SHP77 (cell line): ENCODE measurements at regions not wholly inside any gene's neighbourhood (a gene's known extent, or its start where the extent isn't known, plus 50 kb on each side); places are given as distances from the start of the nearest gene placed in this dataset.

ENCODE experiments used
- DNase-seq, 2 experiments: peaks; one replicate each; lab custom pipeline; 2025; lab: John Stamatoyannopoulos, UW

DNA sequence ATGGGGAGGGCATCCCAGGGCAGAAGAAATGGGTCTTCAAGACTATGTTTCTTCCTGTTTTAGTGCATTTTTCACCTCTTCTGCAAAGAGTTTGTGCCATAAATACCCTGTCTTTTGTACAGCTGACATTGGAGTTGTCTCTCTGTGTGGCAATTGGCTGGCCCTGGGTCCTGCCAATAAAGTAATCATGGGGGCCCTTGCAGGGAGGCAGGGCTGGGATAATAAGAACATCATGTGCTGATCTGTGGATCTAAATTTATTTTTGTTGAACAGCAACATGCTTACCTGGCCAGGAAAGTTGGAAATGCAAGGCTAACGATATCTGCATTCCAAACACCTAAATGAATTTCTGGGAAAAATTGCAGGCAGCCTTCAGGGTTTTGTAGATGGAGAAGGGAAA lies 174.6 kb upstream of the GATB start:
- no peak for DNase-seq

DNA sequence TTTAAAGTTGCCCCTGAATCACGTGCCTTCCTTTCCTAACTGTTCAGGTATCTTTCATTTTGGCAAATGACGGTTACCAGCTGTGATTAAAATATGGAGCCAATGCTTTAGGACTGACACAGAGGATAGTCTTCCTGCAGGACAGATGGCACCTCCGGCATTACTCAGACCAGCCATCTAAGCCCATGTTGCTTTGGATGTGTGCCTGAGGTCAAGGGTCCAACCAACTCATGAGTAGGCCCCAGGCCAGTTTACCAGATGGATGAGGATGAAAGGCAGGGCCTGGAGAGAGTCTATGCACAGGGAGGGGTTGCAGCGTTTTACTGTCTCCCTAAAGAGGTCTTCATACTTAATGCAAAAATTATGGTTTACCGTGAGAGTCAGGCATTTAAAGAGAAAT lies 174.0 kb upstream of the GATB start:
- no peak for DNase-seq

DNA sequence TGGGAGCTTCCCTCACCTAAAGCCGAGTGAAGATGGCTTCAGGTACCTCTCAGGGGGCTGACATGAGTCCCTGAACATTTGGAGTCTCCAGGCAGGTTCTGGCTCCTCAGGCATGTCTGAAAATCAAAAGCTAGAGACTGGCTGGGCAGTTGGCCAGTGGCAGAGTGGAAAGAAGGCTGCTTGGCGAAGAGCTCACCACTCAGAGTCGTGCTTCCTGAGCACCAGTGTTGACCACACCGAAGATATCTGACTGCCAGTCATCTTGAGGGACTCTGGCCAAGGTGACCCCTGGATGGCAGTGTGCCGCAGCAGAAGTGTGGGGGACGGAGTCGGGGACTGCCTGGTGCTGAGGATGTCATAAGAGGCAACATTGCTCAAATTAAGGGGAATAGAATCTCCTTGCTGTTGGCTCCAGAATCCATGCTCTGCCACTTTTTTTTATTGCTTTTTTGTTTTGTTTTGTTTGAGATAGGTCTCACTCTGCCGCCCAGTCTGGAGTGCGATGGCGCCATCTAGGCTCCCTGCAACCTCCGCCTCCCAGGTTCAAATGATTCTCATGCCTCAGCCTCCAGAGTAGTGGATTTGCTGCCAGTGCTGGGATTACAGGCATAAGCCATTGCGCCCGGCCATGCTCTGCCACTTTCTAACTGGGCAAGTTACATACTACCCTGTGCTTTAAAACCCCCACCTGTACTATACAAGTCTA lies 172.5 kb upstream of the GATB start:
- no peak for DNase-seq

DNA sequence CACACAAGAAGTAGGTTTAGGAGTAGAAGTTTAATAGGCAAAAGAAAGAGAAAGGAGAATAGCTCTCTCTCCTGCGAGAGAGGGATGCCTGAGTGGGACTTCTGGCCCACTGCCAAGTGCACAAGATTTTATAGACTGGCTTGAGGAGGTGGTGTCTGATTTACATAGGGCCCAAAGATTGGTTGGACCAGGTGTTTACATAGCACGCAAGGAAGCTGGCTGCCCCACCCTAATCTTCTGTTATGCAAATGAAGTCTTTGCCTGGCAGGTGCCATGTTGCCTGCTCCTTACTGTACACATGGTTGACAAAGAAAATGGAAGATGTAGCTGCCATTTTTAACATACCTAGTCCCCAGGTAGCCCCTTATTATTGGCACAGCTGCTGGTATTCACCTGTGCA lies 170.8 kb upstream of the GATB start:
- DNase-seq: no peak

DNA sequence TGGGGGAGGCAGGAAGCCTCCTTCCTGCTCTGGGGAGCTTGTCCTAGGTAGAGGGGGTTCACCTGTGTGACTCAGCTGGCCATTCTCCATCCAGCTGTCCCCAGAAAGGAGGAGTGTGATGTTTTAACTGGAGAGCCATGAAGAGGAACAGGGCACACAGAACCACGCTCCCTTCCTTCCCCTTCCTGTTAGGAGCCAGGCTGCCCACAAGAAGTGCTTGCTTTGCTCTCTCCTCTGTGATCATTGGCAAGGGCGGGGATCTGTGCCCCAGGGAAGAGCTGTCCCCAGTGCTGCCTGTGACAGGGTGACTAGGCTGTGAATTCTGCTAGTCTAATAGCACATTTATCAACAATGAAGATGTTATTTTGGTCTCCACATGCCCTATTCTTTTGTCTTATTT lies 169.6 kb upstream of the GATB start:
- no peak for DNase-seq

DNA sequence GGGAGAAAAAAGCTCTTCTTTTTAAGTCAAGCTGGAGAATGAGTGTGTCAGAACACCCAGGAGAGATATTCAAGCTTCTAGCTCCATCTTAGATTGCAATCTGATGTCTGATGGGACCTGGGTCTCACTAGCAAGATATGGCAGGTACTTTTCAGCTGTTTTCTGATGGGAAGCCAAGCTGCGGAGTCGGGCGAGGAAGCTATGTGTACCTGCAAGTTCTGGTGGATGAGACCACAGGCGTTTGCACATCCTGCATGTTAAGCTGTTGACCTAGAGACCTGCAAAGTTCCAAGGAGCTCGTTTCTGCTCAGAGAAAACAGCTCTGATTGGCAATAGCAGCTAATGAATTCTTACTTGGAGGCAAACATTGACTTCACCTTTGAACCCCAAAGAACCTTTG lies 167.3 kb upstream of the GATB start:
- DNase-seq: no peak

DNA sequence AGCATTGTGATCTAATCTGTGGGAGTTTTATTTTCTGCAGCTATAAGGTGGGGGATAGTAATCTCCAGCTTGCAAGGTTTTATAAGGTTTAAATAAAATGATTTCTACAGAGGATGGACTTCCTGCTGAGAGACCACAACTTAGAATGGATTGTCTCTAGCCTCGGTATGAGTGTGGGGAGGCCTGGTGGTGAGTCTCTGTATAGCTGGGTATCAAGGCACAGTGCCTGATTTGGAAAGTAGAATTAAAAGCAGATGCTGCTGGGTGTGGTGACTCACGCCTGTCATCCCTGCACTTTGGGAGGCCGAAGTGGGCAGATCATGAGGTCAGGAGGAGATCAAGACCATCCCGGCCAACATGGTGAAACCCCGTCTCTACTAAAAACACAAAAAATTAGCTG lies 162.0 kb upstream of the GATB start:
- no peak for DNase-seq

DNA sequence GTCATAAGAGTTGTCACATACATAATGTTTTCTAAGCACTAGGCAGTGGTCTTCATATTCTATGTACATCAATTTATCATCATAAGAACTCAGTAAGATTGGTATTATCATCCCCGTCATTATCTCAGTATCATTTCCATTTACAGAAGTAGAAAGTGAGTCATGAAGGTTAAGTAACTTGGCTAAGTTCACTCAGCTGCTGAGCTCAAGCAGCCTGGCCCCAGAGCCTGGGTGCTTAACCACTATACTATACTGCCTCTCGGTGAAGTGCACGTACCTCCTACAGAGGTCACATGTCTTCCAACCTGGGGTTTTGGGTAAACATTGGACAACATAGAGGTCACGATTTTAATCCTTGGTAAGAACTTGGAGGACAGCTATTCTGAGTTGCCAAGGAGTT lies 161.5 kb upstream of the GATB start:
- DNase-seq: no peak

DNA sequence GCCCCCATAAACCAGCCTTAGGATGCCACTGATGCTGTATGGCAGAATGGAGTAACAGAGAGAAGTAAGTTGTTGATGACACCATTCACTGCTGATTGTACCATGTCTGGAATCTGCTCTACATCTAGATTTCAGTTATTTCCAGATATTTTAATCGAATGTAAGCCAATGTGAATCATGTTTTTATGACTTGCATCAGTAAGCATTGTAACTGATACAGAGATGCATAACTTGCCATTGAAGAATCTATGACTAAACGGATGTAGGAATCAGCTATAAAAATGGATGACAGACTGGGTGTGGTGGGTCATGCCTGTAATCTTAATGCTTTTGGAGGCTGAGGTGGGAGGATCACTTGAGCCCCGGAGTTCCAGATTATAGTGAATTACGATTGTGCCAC lies 161.0 kb upstream of the GATB start:
- DNase-seq: no peak

DNA sequence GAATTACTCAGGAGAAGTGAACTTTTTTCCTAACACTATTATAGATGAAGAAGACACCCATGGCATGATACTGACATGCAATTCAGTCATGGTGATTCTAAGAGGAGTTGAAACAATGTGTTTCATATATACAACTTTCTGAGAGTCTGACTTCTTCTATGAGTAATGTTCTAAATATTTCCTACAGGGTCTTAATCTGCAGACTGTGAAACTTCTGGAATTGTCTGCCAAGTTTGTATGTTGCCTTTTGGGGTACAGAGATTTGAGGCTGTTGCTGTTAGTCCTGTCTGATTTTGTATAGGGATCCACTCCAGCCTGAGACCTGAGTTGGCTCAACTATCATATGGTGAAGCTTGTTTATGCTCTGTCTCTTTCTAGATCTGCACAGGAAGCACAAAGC lies 160.6 kb upstream of the GATB start:
- DNase-seq: no peak

DNA sequence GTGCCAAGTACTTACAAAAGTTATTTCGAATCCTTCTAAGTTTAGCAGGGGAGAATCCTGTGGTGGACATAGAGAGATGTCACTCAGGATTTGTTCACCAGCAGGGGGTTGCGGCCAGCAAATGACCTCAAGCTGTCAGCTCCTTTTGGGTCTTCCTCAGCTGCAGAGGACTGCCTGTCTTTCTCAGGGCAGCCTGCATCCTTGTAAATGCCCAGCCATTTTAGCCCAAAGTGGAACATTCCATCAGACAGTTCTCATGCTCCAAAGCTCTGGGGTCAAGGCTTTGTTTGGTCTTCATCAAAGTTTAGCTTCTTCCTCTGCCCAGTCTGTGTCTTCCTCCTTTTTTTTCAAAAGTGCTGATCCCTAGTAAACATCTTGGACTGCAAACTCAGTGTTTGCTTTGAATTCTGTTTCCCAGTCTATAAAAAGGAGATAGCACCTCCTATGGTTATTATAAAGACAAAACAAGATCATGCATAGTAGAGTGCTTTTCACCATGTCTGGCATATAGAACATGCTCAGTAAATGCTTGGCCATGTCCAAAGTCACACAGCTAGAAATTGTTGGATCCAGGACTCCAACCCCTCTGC lies 156.4 kb upstream of the GATB start:
- no peak for DNase-seq

DNA sequence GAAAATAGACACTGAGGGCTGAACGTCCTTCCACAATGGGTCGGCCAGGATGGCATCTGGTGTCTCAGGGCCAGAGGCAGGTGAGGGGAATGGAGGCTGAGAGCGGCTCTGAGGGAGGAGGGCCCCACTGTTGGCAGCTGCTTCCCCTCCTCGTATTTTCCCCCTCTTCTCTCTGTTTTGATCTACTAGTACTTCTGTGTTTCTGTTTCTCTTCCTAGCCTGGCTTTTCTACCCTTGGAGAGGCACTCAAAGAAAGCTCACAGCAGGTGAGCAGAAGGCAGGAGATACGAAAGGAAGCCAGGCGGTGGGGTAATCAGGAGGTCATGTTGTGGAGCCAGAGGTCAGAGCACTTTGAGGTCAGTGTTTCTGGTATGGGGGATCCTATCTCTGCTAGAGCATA lies 151.8 kb upstream of the GATB start:
- DNase-seq: no peak

DNA sequence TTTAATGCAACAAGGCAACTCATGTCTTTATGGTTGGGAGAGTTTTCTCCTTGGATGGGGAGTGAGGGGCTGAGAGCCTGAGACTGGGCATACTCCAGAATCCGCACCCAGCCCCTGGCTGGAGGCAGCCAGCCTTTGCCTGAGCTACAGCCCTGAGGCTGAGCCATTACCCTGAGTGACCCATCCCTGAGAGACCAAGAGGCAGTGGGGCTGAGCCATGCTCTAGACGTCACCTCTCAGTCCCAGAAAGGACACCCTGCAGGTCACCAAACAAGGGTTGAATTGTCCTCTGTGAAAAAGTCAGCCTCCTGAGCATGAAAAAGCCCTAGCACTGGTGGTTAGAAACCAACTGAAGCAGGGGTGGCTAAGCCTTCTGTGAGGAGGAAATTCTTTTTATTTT lies 151.2 kb upstream of the GATB start:
- DNase-seq: no peak

DNA sequence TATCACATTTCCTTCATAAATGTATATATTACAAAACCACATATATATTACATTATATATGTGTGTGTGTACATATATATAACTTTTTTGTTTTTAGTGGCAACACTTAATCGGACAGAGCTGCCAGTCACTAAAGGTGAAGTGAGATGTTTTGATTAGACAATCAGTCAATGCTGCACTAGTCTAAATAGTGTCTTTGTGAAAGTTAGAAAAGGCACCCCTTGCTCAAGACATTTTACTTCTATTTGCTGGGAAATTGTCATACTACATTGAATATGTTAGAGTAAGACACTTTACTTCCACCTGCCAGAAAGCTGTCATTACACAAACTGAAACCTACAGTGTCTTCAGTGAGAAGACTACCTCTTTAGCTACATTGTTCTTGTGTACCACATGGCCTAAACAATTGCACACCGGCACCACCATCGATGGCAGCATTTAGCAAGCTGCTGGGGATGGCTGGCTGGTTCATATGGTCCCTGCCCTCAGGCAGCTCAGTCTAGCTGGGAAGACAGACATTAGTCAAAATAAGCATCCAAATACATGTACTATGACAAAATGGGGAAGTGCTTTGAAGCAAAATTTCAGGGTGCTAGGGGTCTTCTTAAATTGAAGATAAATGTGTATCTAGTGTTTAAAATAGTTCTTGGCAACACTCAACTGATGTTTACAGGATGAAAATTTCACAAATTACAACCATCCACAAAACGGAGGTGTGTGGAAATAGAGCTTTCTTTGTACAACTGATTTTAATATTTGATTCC lies 148.1 kb upstream of the GATB start:
- DNase-seq: no peak

DNA sequence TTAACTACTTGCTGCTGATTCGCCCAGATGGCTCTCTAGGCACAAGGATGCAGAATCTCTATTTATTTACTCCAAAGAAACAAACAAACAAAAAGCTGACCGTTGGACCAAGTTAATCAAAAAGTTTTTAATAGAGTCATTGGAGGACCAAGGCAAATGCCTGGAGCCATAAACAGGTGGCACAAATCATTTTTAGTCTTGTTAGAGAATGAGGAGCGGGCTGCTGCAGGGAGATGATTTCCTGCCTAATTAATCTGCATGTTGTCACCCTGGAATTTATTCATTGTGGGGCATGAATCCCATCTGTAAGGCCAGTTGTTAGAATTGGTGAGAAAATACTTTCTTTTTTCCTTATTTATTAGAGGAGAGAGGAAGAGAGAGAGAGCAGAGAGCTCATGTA lies 147.4 kb upstream of the GATB start:
- DNase-seq: no peak

DNA sequence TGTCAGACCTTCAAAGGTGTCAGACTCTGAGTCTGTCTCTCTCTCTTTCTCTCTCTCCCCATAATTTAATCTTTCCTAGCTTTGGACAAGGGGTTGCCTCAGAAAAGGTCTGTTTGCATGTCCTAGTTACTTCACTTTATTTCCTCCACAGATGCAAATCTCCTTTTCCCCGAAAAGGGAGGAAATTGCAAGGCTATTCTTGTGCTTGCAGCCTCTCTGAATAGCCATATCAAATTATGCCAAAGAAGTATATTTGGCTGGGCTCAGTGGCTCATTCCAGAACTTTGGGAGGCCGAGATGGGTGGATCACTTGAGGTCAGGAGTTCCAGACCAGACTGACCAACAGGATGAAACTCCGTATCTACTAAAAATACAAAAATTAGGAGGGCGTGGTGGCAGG lies 145.6 kb upstream of the GATB start:
- no peak for DNase-seq

DNA sequence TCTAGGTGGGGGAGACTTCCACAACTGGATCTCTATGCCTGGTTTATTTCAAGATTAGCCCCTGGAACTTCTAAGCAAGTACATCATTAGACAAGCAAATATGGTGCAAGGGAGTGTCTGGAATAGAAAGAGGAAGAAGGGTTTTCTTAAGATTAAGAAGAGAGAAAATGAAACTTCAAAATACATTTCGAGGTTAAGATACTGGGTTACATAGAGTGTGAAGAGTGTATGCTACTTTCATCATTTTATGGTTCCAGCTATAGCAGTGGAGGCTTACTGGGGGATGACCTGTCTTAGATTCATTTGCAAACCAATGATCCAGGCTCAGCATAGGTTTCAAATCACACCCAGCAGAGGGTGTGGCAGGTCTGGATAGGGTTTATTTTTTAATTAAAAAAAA lies 144.4 kb upstream of the GATB start:
- no peak for DNase-seq

DNA sequence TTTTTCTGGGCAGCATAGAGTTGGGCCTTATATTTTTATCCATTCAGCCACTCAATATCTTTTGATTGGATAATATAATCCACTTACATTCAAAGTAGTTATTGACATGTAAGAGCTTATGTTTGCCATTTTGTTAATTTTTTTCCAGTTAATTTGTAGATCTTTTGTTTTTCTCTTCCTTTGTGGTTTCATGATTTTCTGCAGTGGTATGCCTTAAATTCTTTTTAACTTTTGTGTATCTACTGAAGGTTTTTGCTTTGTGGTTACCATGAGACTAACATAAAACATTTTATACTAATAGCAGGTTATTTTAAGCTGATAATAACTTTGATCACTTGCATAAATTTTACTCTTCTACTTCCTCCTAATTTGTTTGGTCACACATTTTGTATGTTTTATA lies 140.8 kb upstream of the GATB start:
- no peak for DNase-seq

DNA sequence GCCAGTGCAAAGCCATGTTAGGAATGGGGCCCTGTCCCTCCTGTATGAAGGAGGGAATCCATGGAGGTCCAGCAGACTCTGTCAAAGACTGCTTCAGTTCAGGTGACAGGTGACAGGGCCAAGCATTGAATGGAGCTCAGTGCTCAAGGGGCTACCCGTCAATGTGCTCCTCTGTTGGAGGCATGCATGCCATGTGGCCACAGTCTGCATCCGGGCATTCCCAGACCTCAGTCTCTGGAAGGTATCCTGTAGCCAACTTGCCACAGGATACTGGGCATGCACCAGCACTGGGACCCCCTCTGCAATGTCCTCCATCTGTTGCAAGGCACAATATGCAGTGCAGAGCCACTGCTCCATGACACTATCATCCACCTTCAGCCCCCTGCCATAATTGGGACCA lies 136.1 kb upstream of the GATB start:
- no peak for DNase-seq

DNA sequence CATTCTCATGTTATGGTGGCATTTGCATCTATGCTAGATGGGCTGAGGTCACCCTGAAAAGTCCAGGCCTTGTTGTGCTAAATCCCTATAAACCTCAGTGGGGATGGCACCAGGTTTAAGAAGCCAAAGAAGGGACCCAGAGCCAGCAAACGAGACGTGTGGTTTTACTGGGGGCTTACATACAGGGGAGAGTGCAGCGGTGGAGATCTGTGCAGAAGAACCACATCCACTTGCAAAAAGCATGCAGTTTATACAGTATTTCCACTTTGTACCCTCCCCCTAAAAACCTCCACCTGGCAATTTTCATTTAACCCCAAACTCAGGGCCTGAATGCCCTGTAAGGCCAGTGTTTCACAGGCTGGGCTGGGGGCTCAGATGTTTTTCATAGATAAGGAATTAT lies 134.9 kb upstream of the GATB start:
- no peak for DNase-seq

DNA sequence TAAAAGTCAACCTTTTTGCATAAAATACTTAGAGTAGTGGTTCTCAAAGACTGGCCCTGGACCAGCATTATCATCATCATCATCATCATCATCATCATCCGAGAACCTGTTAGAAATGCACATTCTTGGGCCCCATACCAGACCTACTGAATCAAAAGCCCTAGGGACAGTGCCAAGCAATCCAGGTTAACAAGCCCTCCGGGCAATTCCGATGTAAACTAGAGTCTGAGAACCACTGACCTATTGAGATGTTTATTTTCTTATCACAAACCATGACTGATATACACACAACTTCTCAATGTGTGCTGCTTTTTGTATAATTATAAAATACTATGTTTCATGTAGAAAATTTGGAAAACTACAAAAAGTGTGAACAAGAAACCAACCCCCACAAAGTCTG lies 133.4 kb upstream of the GATB start:
- no peak for DNase-seq

DNA sequence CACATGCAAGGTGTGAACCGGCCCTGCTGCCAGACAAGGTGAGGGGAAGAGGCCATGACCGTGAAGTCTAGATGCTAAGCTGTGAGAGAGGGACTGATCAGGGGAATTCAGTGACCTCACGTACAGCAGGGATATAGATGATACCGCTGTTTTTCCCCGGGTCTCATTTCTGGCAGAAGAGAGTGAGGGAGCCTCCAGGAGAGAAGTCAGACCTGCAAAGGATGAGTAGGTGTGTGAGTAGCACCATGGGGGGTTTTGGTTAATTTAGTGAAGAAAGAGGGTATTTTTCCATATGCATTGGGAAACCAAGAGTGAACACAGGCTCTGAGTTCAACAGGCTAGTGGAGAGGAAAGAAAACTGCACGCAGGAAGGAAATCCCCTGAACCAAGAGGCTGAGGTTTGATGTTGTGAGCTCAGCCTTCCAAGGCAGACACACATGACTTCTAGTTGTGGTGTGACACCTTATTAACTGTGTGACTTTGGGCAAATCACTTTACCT lies 127.6 kb upstream of the GATB start:
- no peak for DNase-seq

DNA sequence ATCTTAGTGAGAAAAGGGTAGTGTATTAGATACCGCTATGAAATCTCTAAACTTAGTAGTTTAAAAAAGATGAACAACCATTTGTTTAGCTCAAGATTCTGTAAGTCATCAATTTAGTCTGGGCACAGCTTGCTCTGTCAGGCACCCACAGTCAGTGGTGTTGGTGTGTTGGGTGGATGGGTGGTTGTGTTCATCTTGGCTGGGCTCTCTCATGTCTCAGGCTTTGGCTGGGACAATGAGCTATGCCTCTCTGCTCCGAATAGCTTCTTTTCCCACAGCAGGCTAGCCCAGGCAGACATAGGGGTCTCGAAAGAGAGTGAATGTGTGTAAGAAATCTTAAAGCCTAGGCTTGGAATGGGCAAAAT lies 127.0 kb upstream of the GATB start:
- no peak for DNase-seq
